CD4-positive, alpha-beta T cell (primary cell): ENCODE measurements at regions not wholly inside any gene's neighbourhood (a gene's known extent, or its start where the extent isn't known, plus 50 kb on each side); places are given as distances from the start of the nearest gene placed in this dataset.

ENCODE experiments used
- ATAC-seq: fragments of 200-7000 bp; cut with Tn5 transposase; one replicate; pipeline ENCODE4 v1.10.0; 2022; ENCODE audit warnings: mild to moderate bottlenecking; ENCODE audit not compliant: poor library complexity
- CTCF ChIA-PET: fragments of 350-600 bp; sonication (Branson Sonifier 250); formaldehyde crosslinking; loops from one replicate; lab custom pipeline; 2021; ENCODE audit warnings: antibody characterized with exemption, inconsistent platforms; lab: Charles Lee
- POLR2A ChIA-PET: fragments of 350-600 bp; sonication (Branson Sonifier 250); formaldehyde crosslinking; loops from one replicate; lab custom pipeline; 2021; ENCODE audit warnings: antibody characterized with exemption, inconsistent platforms; lab: Charles Lee
- DNase-seq, 14 experiments: peaks; one replicate each; pipeline ENCODE4 v3.0.0-alpha.2; 2013 to 2020; ENCODE audit warnings: mixed read lengths in 2 of 14
- H3K27ac ChIP-seq, 2 donors: one replicate each; pipeline versions ENCODE4 v1.5.1 to v1.7.0; 2013; ENCODE audit warnings: low read length in 2 of 2, low read depth in 1 of 2, mild to moderate bottlenecking in 1 of 2
- H3K27me3 ChIP-seq, 2 experiments: 1 replicate in 1 of 2; 2 replicates in 1 of 2; pipeline versions ENCODE4 v1.6.1 to v1.7.0; 2013; ENCODE audit warnings: low read length in 2 of 2, control low read depth in 1 of 2, mild to moderate bottlenecking in 1 of 2, moderate library complexity in 1 of 2; ENCODE audit not compliant: insufficient read depth in 2 of 2, control insufficient read depth in 1 of 2
- H3K36me3 ChIP-seq: one replicate; pipeline ENCODE4 v1.6.1; 2013; ENCODE audit warnings: low read length, control low read depth; ENCODE audit not compliant: insufficient read depth
- H3K4me1 ChIP-seq: one replicate; pipeline ENCODE4 v1.6.1; 2013; ENCODE audit warnings: low read length, control low read depth; ENCODE audit not compliant: insufficient read depth
- H3K4me3 ChIP-seq: one replicate; pipeline ENCODE4 v1.5.1; 2013; ENCODE audit warnings: mild to moderate bottlenecking, low read length, moderate library complexity
- H3K9me3 ChIP-seq, 2 experiments: 1 replicate in 1 of 2; 2 replicates in 1 of 2; pipeline versions ENCODE4 v1.6.1 to v1.7.0; 2013; ENCODE audit warnings: low read length in 2 of 2, mild to moderate bottlenecking in 2 of 2, control low read depth in 1 of 2, moderate library complexity in 1 of 2; ENCODE audit not compliant: control insufficient read depth in 1 of 2, insufficient read depth in 1 of 2
- H3K27ac Mint-ChIP-seq: one replicate; pipeline ENCODE4 v1.8.0; 2020; ENCODE audit warnings: mixed read lengths
- H3K27me3 Mint-ChIP-seq: one replicate; pipeline ENCODE4 v1.8.0; 2021; ENCODE audit warnings: mixed read lengths
- H3K36me3 Mint-ChIP-seq: one replicate; pipeline ENCODE4 v1.8.0; 2021; ENCODE audit warnings: low read depth, mixed read lengths
- H3K4me1 Mint-ChIP-seq: one replicate; pipeline ENCODE4 v1.8.0; 2021; ENCODE audit warnings: low read depth, mixed read lengths
- H3K4me3 Mint-ChIP-seq: one replicate; pipeline ENCODE4 v1.8.0; 2020; ENCODE audit warnings: mild to moderate bottlenecking, mixed read lengths
- H3K9me3 Mint-ChIP-seq: one replicate; pipeline ENCODE4 v1.8.0; 2020; ENCODE audit warnings: mixed read lengths
- intact Hi-C, 2 experiments: fragments of 100-400 bp; cut with DNase I in 1 of 2; cut with micrococcal nuclease in 1 of 2; formaldehyde crosslinking; loops; one replicate each; pipeline versions ENCODE4 v1.15.1 to v1.9.0; 2023 to 2025; cut with DNase I, micrococcal nuclease
- TF ChIP-seq, protein P1 (sequence below): fragments of 200-600 bp; IDR thresholded peaks from one replicate; pipeline ENCODE4 v1.8.0; 2022; ENCODE audit warnings: antibody characterized with exemption, mild to moderate bottlenecking

DNA sequence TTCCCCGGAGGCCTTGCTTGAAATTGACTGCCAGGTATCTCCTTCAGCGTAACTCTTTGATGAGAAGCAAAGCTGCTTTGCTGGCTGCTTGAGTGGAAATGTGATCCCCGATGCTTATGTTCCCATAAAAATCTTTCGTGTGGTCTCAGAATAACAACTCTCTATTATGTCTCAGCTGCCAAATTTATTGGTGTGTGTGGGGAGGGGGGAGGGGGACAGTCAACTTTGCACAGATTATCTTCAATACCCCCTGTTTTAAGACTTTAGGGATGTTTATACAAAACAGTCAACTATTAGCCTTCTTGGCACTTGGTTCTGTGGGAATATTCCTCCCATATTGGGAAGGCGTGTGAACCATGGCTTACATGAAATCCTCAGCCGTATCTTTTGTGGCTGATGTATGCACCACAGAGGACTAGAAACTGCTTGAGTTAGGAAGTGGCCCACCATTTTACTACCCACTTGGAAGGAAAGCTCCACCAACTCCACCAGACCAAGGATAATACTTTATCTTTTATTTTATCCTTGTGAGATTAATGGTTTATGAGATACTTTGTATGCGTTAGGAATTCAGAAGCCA, 101.5 kb upstream of the SLC24A3 start:
- DNase-seq: no peak
- H3K4me3 Mint-ChIP-seq: no peak overlapping the region
- H3K27ac Mint-ChIP-seq: no peak overlapping the region
- no peaks in the 10 kb centered on the region for H3K27me3 ChIP-seq
- TF ChIP-seq, protein P1, sequence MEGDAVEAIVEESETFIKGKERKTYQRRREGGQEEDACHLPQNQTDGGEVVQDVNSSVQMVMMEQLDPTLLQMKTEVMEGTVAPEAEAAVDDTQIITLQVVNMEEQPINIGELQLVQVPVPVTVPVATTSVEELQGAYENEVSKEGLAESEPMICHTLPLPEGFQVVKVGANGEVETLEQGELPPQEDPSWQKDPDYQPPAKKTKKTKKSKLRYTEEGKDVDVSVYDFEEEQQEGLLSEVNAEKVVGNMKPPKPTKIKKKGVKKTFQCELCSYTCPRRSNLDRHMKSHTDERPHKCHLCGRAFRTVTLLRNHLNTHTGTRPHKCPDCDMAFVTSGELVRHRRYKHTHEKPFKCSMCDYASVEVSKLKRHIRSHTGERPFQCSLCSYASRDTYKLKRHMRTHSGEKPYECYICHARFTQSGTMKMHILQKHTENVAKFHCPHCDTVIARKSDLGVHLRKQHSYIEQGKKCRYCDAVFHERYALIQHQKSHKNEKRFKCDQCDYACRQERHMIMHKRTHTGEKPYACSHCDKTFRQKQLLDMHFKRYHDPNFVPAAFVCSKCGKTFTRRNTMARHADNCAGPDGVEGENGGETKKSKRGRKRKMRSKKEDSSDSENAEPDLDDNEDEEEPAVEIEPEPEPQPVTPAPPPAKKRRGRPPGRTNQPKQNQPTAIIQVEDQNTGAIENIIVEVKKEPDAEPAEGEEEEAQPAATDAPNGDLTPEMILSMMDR: no peak
- H3K4me1 ChIP-seq: no peaks in the 10 kb centered on the region
- intact Hi-C loops: no loop called here
- no peaks in the 10 kb centered on the region for H3K9me3 Mint-ChIP-seq
- H3K36me3 ChIP-seq: no peaks in the 10 kb centered on the region
- no peaks in the 10 kb centered on the region for H3K36me3 Mint-ChIP-seq
- no peaks in the 10 kb centered on the region for H3K4me1 Mint-ChIP-seq
- no peak overlapping the region for H3K27ac ChIP-seq
- POLR2A ChIA-PET: no interaction called here
- H3K4me3 ChIP-seq: no peak overlapping the region
- H3K27me3 Mint-ChIP-seq: no peaks in the 10 kb centered on the region
- CTCF ChIA-PET: no interaction called here
- no peaks in the 10 kb centered on the region for H3K9me3 ChIP-seq
- ATAC-seq: no peak

DNA sequence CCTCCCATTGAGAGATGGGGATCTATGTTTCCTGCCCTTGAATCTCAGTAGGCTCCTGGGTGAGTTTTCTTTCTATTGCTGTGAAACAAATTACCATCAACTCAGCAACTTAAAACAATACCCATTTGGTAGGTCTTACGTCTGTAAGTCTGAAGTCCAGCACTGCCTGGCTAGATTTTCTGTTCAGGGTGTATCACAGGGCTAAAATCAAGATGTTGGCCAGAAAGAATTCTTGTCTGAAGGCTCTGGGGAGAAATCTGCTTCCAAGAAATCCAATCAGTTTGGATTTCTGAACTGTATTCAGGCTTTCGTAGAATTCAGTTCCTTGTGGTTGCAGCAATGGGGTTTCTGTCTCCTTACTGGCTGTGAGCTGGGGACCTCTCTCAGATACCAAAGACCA, 99.6 kb upstream of the SLC24A3 start:
- no peak overlapping the region for H3K4me3 Mint-ChIP-seq
- no peaks in the 10 kb centered on the region for H3K27me3 Mint-ChIP-seq
- no peak overlapping the region for H3K4me3 ChIP-seq
- TF ChIP-seq, protein P1: no peak
- POLR2A ChIA-PET: no interaction called here
- no peaks in the 10 kb centered on the region for H3K4me1 Mint-ChIP-seq
- no peak overlapping the region for H3K27ac ChIP-seq
- intact Hi-C loops: no loop called here
- H3K4me1 ChIP-seq: no peaks in the 10 kb centered on the region
- H3K36me3 Mint-ChIP-seq: no peaks in the 10 kb centered on the region
- H3K9me3 ChIP-seq: no peaks in the 10 kb centered on the region
- ATAC-seq (no peak), DNase-seq (no peak)
- no peaks in the 10 kb centered on the region for H3K9me3 Mint-ChIP-seq
- no peak overlapping the region for H3K27ac Mint-ChIP-seq
- H3K36me3 ChIP-seq: no peaks in the 10 kb centered on the region
- no peaks in the 10 kb centered on the region for H3K27me3 ChIP-seq
- CTCF ChIA-PET: no interaction called here

DNA sequence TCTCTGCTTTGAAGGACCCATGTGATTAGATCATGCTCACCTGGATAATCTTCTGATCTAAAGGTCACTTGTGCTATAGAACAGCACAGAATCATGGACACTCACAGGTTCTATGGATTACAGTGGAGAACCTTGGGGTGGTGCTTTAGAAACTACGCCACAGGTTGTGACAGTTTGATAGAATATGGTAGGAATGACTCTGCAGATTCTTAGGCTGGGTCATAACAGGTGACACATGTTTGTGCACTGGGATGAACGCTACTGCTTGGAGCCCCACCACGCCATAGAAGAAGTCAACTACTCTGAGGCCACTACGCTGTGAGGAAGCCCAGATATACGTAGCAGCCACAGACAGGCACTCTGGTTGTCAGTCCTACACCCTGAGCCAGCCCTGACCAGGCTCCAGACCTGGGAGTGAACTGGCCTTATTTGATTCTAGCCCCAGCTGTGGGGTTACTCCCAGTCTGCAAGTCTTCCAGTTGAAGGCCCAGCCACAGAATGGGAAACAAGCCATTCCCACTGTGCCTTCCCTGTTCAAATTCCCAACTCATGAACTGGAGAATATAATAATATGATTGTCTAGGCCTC, 99.0 kb upstream of the SLC24A3 start:
- H3K9me3 ChIP-seq: no peaks in the 10 kb centered on the region
- Mint-ChIP-seq H3K4me3 (no peak overlapping the region), H3K27ac (no peak overlapping the region), H3K27me3 (no peaks in the 10 kb centered on the region), H3K4me1 (no peaks in the 10 kb centered on the region), H3K36me3 (no peaks in the 10 kb centered on the region), H3K9me3 (no peaks in the 10 kb centered on the region)
- no peaks in the 10 kb centered on the region for H3K4me1 ChIP-seq
- ATAC-seq (no peak), DNase-seq (no peak)
- intact Hi-C loops: no loop called here
- no peaks in the 10 kb centered on the region for H3K36me3 ChIP-seq
- no peak overlapping the region for H3K4me3 ChIP-seq
- TF ChIP-seq, protein P1: no peak
- ChIA-PET CTCF (interaction anchor here (1.0 kb wide), 1 partner anchor 9 kb away, joined by 3 read pairs; no protein-coding TSS in a partner anchor), POLR2A (no interaction called here)
- H3K27me3 ChIP-seq: no peaks in the 10 kb centered on the region
- H3K27ac ChIP-seq: no peak overlapping the region
